ENCODE measurements at regions not wholly inside any gene's neighbourhood (a gene's known extent, or its start where the extent isn't known, plus 50 kb on each side); places are given as distances from the start of the nearest gene placed in this dataset.

GRCh38 chr4:115945026-115945425 lies 831.6 kb upstream of the NDST4 start:
- H3K9me3 ChIP-seq (replicated peaks in 1 of 2; ENCODE audit: control insufficient read depth in 2 of 2, insufficient read depth in 1 of 2, low read depth in 1 of 2, low read length in 2 of 2), result peaks cover 4 to 7% of the 10 kb centered on the region in 2 donors
- H3K23ac ChIP-seq (ENCODE audit: low read depth, low read length, poor library complexity), result no peak overlapping the region
- H3K14ac ChIP-seq (ENCODE audit: low read length), result no peak overlapping the region
- no peak overlapping the region for H3K4ac ChIP-seq (ENCODE audit: low read length)
- H3K4me2 ChIP-seq (ENCODE audit: insufficient read depth, low read length, poor library complexity, severe bottlenecking), result no peak overlapping the region
- no peaks in the 10 kb centered on the region for H3K27me3 ChIP-seq (ENCODE audit: control insufficient read depth in 3 of 3, insufficient read depth in 3 of 3, low read depth in 1 of 3, low read length in 3 of 3)
- H3K36me3 ChIP-seq (replicated peaks in 1 of 2; ENCODE audit: control insufficient read depth in 2 of 2, insufficient read depth in 2 of 2, low read length in 2 of 2), result no peaks in the 10 kb centered on the region
- no peak overlapping the region for H3K9ac ChIP-seq (ENCODE audit: low read depth, low read length, poor library complexity)
- WGBS, 2 donors (ENCODE audit: extremely low coverage in 2 of 2, insufficient read length in 2 of 2, insufficient replicate concordance in 1 of 2), result no CpG with 5 or more reads among the region's 3 CpGs
- no peak for DNase-seq (ENCODE audit: low spot score)
- no peak overlapping the region for H2BK12ac ChIP-seq (ENCODE audit: low read length)
- H2BK120ac ChIP-seq (ENCODE audit: low read depth, low read length), result no peak overlapping the region
- no peak overlapping the region for H3K4me3 ChIP-seq (ENCODE audit: low read length in 2 of 2)
- no peak overlapping the region for H4K91ac ChIP-seq (ENCODE audit: low read depth, low read length, poor library complexity)
- no peak overlapping the region for H4K8ac ChIP-seq (ENCODE audit: low read depth, low read length)
- no peak overlapping the region for H2BK5ac ChIP-seq (ENCODE audit: low read length)
- no peaks in the 10 kb centered on the region for H3K79me1 ChIP-seq (ENCODE audit: low read depth, low read length)
- H2AK5ac ChIP-seq (ENCODE audit: low read depth, low read length), result no peak overlapping the region
- H2AFZ ChIP-seq (ENCODE audit: low read length), result no peak overlapping the region
- no peak overlapping the region for H2BK15ac ChIP-seq (ENCODE audit: low read length)
- H3K27ac ChIP-seq (replicated peaks; ENCODE audit: low read length), result no peak overlapping the region
- H3K4me1 ChIP-seq (ENCODE audit: control insufficient read depth in 2 of 2, insufficient read depth in 1 of 2, low read depth in 1 of 2, low read length in 2 of 2), result peaks cover 0 to 2% of the 10 kb centered on the region in 2 donors
- H3K18ac ChIP-seq (ENCODE audit: low read length), result no peak overlapping the region

- Histone ChIP-seq H4K8ac (ENCODE audit: low read depth, low read length) (no peak overlapping the region), H2BK120ac (ENCODE audit: low read depth, low read length) (no peak overlapping the region), H3K79me1 (ENCODE audit: low read depth, low read length) (no peaks in the 10 kb centered on the region), H3K4me2 (ENCODE audit: insufficient read depth, low read length, poor library complexity, severe bottlenecking) (no peak overlapping the region), H2AFZ (ENCODE audit: low read length) (peak overlapping the region; percentile 15), H3K14ac (ENCODE audit: low read length) (no peak overlapping the region), H3K9ac (ENCODE audit: low read depth, low read length, poor library complexity) (no peak overlapping the region), H2BK12ac (ENCODE audit: low read length) (no peak overlapping the region), H3K23ac (ENCODE audit: low read depth, low read length, poor library complexity) (no peak overlapping the region), H3K9me3 (replicated peaks in 1 of 2; ENCODE audit: control insufficient read depth in 2 of 2, insufficient read depth in 1 of 2, low read depth in 1 of 2, low read length in 2 of 2) (peaks cover 4 to 7% of the 10 kb centered on the region in 2 donors), H3K4me1 (ENCODE audit: control insufficient read depth in 2 of 2, insufficient read depth in 1 of 2, low read depth in 1 of 2, low read length in 2 of 2) (peaks cover 0 to 2% of the 10 kb centered on the region in 2 donors), H3K36me3 (replicated peaks in 1 of 2; ENCODE audit: control insufficient read depth in 2 of 2, insufficient read depth in 2 of 2, low read length in 2 of 2) (no peaks in the 10 kb centered on the region), H2BK5ac (ENCODE audit: low read length) (no peak overlapping the region), H3K27ac (replicated peaks; ENCODE audit: low read length) (no peak overlapping the region), H3K18ac (ENCODE audit: low read length) (no peak overlapping the region), H4K91ac (ENCODE audit: low read depth, low read length, poor library complexity) (no peak overlapping the region), H2AK5ac (ENCODE audit: low read depth, low read length) (no peak overlapping the region), H3K4ac (ENCODE audit: low read length) (no peak overlapping the region), H3K27me3 (ENCODE audit: control insufficient read depth in 3 of 3, insufficient read depth in 3 of 3, low read depth in 1 of 3, low read length in 3 of 3) (no peaks in the 10 kb centered on the region), H2BK15ac (ENCODE audit: low read length) (no peak overlapping the region), H3K4me3 (ENCODE audit: low read length in 2 of 2) (no peak overlapping the region)
- no peak for DNase-seq (ENCODE audit: low spot score)
- WGBS, 2 donors (ENCODE audit: extremely low coverage in 2 of 2, insufficient read length in 2 of 2, insufficient replicate concordance in 1 of 2), result no CpG with 5 or more reads among the region's 5 CpGs
Measured at GRCh38 chr4:115944146-115944905, 830.9 kb upstream of the NDST4 start.

GRCh38 chr4:115938764-115939443 lies 825.5 kb upstream of the NDST4 start:
- Histone ChIP-seq H3K27ac (replicated peaks; ENCODE audit: low read length) (no peak overlapping the region), H3K79me1 (ENCODE audit: low read depth, low read length) (no peaks in the 10 kb centered on the region), H3K18ac (ENCODE audit: low read length) (no peak overlapping the region), H3K4ac (ENCODE audit: low read length) (no peak overlapping the region), H4K8ac (ENCODE audit: low read depth, low read length) (no peak overlapping the region), H3K9me3 (replicated peaks in 1 of 2; ENCODE audit: control insufficient read depth in 2 of 2, insufficient read depth in 1 of 2, low read depth in 1 of 2, low read length in 2 of 2) (peaks cover 2 to 5% of the 10 kb centered on the region in 2 donors), H3K4me2 (ENCODE audit: insufficient read depth, low read length, poor library complexity, severe bottlenecking) (no peak overlapping the region), H2AFZ (ENCODE audit: low read length) (no peak overlapping the region), H3K4me1 (ENCODE audit: control insufficient read depth in 2 of 2, insufficient read depth in 1 of 2, low read depth in 1 of 2, low read length in 2 of 2) (no peaks in the 10 kb centered on the region), H3K4me3 (ENCODE audit: low read length in 2 of 2) (no peak overlapping the region), H2AK5ac (ENCODE audit: low read depth, low read length) (no peak overlapping the region), H4K91ac (ENCODE audit: low read depth, low read length, poor library complexity) (no peak overlapping the region), H2BK5ac (ENCODE audit: low read length) (no peak overlapping the region), H3K9ac (ENCODE audit: low read depth, low read length, poor library complexity) (no peak overlapping the region), H2BK12ac (ENCODE audit: low read length) (no peak overlapping the region), H3K27me3 (ENCODE audit: control insufficient read depth in 3 of 3, insufficient read depth in 3 of 3, low read depth in 1 of 3, low read length in 3 of 3) (no peaks in the 10 kb centered on the region), H3K36me3 (replicated peaks in 1 of 2; ENCODE audit: control insufficient read depth in 2 of 2, insufficient read depth in 2 of 2, low read length in 2 of 2) (no peaks in the 10 kb centered on the region), H2BK120ac (ENCODE audit: low read depth, low read length) (no peak overlapping the region), H3K23ac (ENCODE audit: low read depth, low read length, poor library complexity) (no peak overlapping the region), H2BK15ac (ENCODE audit: low read length) (no peak overlapping the region), H3K14ac (ENCODE audit: low read length) (no peak overlapping the region)
- no peak for DNase-seq (ENCODE audit: low spot score)
- no CpG with 5 or more reads among the region's 4 CpGs for WGBS, 2 donors (ENCODE audit: extremely low coverage in 2 of 2, insufficient read length in 2 of 2, insufficient replicate concordance in 1 of 2)

- no peak overlapping the region for H3K23ac ChIP-seq (ENCODE audit: low read depth, low read length, poor library complexity)
- DNase-seq (ENCODE audit: low spot score), result no peak
- no peak overlapping the region for H3K4ac ChIP-seq (ENCODE audit: low read length)
Measured at GRCh38 chr4:115929373-115929772, 816.0 kb upstream of the NDST4 start.

More at GRCh38 chr4:115929373-115929772, 816.0 kb upstream of the NDST4 start:
- H3K36me3 ChIP-seq (replicated peaks in 1 of 2; ENCODE audit: control insufficient read depth in 2 of 2, insufficient read depth in 2 of 2, low read length in 2 of 2), result no peaks in the 10 kb centered on the region
- no peak overlapping the region for H2BK120ac ChIP-seq (ENCODE audit: low read depth, low read length)
- no peak overlapping the region for H4K91ac ChIP-seq (ENCODE audit: low read depth, low read length, poor library complexity)
- H2BK5ac ChIP-seq (ENCODE audit: low read length), result no peak overlapping the region
- no peak overlapping the region for H2AK5ac ChIP-seq (ENCODE audit: low read depth, low read length)
- H3K27ac ChIP-seq (replicated peaks; ENCODE audit: low read length), result no peak overlapping the region
- no peak overlapping the region for H4K8ac ChIP-seq (ENCODE audit: low read depth, low read length)
- no peak overlapping the region for H3K4me2 ChIP-seq (ENCODE audit: insufficient read depth, low read length, poor library complexity, severe bottlenecking)
- no peaks in the 10 kb centered on the region for H3K4me1 ChIP-seq (ENCODE audit: control insufficient read depth in 2 of 2, insufficient read depth in 1 of 2, low read depth in 1 of 2, low read length in 2 of 2)
- H3K9ac ChIP-seq (ENCODE audit: low read depth, low read length, poor library complexity), result no peak overlapping the region
- H3K79me1 ChIP-seq (ENCODE audit: low read depth, low read length), result no peaks in the 10 kb centered on the region
- no peak overlapping the region for H2BK12ac ChIP-seq (ENCODE audit: low read length)
- H3K4me3 ChIP-seq (ENCODE audit: low read length in 2 of 2), result no peak overlapping the region
- no CpG with 5 or more reads among the region's 1 CpG for WGBS, 2 donors (ENCODE audit: extremely low coverage in 2 of 2, insufficient read length in 2 of 2, insufficient replicate concordance in 1 of 2)
- H2AFZ ChIP-seq (ENCODE audit: low read length), result no peak overlapping the region
- no peaks in the 10 kb centered on the region for H3K27me3 ChIP-seq (ENCODE audit: control insufficient read depth in 3 of 3, insufficient read depth in 3 of 3, low read depth in 1 of 3, low read length in 3 of 3)
- no peaks in the 10 kb centered on the region for H3K9me3 ChIP-seq (replicated peaks in 1 of 2; ENCODE audit: control insufficient read depth in 2 of 2, insufficient read depth in 1 of 2, low read depth in 1 of 2, low read length in 2 of 2)
- H3K18ac ChIP-seq (ENCODE audit: low read length), result no peak overlapping the region
- no peak overlapping the region for H2BK15ac ChIP-seq (ENCODE audit: low read length)
- no peak overlapping the region for H3K14ac ChIP-seq (ENCODE audit: low read length)

Data from neuronal stem cell (in vitro differentiated cells).